Kidney capillary endothelial cell (primary cell): ENCODE measurements at regions not wholly inside any gene's neighbourhood (a gene's known extent, or its start where the extent isn't known, plus 50 kb on each side); places are given as distances from the start of the nearest gene placed in this dataset.

Experiments
- DNase-seq: peaks from one replicate; pipeline ENCODE4 v3.0.0-alpha.2; 2018; ENCODE audit warnings: low spot score

GRCh38 chr6:114430534-114431124, 87.8 kb upstream of the HS3ST5 start:
- no peak for DNase-seq

GRCh38 chr6:114428341-114428740, 85.5 kb upstream of the HS3ST5 start:
- no peak for DNase-seq

DNA sequence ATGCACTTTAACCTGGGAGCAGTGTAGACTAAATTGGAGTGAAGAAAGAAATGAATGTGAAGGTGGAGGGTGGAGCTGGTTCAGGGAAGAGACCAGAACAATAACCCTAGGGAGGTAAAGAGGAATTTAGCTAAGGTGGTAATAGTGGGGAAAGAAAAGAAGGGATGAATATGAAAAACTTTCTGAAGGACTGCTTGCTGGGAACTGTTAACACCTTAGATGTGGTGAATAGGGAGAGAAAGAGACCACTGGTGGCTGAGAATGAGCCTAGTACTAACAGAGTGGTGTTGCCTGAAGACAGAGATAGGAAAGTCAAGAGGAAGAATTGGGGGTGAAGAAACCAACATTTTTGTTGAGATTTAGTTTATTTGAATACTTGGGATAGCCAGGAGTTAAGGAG, 78.4 kb upstream of the HS3ST5 start:
- DNase-seq, result no peak

GRCh38 chr6:114419175-114419574, 76.4 kb upstream of the HS3ST5 start:
- no peak for DNase-seq

- DNase-seq, result no peak
Measured at GRCh38 chr6:114418304-114418972, 75.6 kb upstream of the HS3ST5 start.

GRCh38 chr6:114407426-114408035, 64.7 kb upstream of the HS3ST5 start:
- DNase-seq, result no peak

DNA sequence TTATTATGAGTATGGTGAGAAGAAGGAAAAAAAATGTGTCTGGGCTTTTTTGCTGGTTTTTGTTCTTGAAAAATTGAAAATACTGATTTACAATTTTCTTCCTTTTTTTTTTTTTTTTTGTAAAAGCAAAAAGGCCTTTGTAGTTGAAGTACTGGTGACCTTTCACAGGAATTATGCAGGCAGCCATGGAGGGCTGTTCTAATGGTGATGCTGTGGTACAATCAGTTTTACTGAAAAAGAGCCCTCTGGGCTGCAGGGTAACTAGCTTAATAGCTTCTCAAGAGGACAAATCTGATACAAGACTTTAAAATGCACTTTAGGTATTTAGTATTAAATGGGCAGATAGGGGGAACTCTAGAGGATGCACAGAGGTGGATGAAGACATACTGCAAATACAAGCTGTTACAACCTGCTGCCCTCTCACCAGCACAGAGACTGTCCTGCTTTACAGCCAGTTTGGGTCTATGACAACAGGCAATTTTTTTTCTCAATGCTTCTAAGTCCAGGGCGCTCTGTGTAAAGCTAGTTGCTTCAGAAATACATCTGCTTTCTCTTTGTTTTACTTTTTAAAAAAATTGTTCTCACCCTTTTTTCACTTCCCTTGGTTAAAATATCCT, 61.6 kb upstream of the HS3ST5 start:
- DNase-seq, result no peak

DNA sequence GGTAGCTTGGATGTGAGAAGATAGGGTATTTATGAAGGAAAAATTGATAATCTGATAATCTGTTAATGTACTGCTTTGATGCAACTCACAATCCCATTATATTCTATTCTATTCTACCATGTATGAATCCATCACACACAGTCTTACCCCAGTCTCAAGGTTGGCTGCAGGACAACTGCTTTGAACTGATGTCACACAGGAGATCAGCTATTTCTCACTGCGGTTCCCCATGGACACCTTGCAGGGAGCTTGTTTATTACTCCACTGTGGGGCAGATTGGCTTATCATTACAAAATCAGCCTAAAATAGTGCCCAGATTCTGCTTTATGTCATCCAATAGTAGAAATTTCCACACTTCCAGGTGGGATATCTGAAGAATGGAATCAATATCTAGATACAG, 61.0 kb upstream of the HS3ST5 start:
- DNase-seq, result no peak

DNA sequence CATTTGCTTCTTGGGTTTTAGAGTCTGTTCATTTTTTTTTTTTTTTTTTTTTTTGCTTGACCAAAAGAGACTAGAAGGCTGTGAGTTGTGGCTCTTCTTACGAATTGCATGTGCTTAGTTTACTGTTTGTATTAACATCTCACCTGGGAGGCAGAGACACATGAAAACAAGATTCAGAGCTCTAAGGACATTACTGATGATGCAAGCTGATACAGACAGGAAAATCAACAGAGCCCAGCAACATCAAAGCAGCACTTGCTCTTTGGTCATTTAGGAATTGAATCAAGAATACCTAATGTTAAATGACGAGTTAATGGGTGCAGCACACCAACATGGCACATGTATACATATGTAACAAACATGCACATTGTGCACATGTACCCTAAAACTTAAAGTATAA, 55.7 kb upstream of the HS3ST5 start:
- DNase-seq, result no peak
